DOHH2 (cell line): ENCODE measurements at regions not wholly inside any gene's neighbourhood (a gene's known extent, or its start where the extent isn't known, plus 50 kb on each side); places are given as distances from the start of the nearest gene placed in this dataset.

ENCODE experiments used
- CTCF ChIP-seq: fragments of 200-600 bp; sonication (generic); IDR thresholded peaks from one replicate; pipeline ENCODE4 v1.5.1; 2014; ENCODE audit warnings: antibody characterized with exemption, mild to moderate bottlenecking, low read depth, low read length; ENCODE audit not compliant: poor library complexity, severe bottlenecking
- EZH2phosphoT487 ChIP-seq: fragments of 200-600 bp; sonication (generic); IDR thresholded peaks from 2 replicates; pipeline ENCODE4 v1.6.1; 2017; ENCODE audit warnings: borderline replicate concordance, mild to moderate bottlenecking, antibody characterized with exemption, low read length, moderate library complexity, mixed read lengths

GRCh38 chr4:111869339-111869738 lies 275.9 kb upstream of the FAM241A start:
- no peak for TF ChIP-seq CTCF
- no peak for TF ChIP-seq EZH2phosphoT487
